CD4-positive, alpha-beta T cell treated with Interleukin-17A for 1 hour (primary cell): ENCODE measurements at regions not wholly inside any gene's neighbourhood (a gene's known extent, or its start where the extent isn't known, plus 50 kb on each side); places are given as distances from the start of the nearest gene placed in this dataset.
"Not testable (repeated sequence)": the region's sequence is repeated elsewhere in the genome, so short reads cannot be mapped to it uniquely, and the experiment has no call there.

Experiments
- DNase-seq: peaks from one replicate; pipeline ENCODE4 v3.0.0-alpha.2; 2020

- DNase-seq, result not testable (repeated sequence)
Measured at GRCh38 chr21:6428498-6429092, 4092.8 kb upstream of the TPTE start.

DNA sequence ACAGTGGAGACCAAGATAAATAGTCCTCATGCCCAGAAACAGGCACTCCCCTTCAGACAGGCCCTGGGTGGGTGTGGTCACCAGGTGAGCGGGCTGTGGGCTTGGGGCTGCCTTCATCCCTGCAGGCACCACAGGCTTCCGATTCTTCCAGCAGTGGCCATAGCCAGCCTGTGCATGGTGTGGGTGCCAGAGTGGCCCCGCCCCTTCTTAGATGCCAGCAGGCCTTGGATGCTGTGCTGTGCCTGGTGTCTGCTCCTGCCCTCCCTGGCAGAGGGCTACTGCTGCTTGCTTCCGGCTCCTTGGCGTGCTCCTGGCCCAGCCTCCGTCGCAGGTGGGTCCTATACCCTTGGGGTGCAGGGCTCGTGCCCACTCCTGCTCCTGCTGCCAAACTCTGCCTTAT lies 4091.5 kb upstream of the TPTE start:
- not testable (repeated sequence) for DNase-seq

DNA sequence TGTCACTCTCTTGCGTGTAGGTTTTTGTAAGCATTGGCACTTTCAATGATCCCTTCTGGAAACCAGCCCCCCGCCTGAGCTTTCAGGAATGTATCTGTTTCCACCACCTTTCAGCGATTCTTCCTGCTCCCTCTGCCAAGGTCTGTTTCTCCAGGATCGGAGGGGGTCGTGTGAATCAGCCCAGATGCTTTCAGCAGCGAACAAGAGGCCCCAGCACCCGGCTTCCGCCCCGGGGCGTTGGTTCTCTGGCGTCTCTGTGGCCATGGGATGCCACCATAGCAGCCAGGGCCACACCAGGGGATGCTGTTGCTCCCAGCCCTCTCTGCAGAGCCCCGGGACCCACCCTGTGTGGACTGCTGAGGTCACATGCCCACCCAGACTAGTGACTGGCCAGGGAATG lies 4088.2 kb upstream of the TPTE start:
- not testable (repeated sequence) for DNase-seq

DNA sequence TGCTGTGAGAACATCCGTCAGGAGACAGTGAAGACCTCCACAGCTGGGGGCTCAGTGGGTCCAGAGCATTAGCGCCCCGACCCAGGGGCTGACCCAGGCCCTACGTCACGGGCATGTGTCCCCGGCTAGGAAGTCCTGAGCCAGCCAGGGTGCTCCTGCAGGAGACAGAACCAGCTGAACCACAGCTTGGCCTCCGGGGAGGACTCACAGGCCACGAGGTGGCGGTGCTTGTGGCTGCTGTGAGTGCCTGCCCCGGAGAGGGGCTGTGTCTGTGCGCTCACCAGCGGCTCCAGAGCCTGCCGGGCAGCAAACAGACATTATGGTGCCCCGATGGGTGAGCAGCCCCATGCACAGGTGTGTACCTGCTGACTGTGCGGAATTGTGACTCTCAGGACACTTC lies 4085.2 kb upstream of the TPTE start:
- DNase-seq, result not testable (repeated sequence)

- not testable (repeated sequence) for DNase-seq
Measured at GRCh38 chr21:6436971-6437833, 4084.2 kb upstream of the TPTE start.

DNA sequence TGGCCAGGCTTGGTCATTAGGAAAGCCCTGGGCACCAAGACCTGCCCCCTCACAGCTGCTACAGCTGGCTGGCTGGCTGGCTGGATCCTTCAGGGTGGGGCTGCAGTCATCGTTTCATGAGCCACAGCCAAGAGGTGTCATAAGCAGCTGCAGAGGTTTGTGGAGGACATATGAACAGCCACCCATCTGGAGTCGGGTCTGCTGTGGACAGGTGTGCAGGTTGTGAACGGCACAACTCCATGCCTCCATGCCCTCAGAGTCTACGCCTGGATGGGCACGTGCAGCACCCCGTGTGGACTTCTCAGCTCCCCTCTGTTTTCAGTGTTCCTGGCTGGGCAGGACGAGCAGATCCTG lies 4083.6 kb upstream of the TPTE start:
- DNase-seq, result not testable (repeated sequence)

DNA sequence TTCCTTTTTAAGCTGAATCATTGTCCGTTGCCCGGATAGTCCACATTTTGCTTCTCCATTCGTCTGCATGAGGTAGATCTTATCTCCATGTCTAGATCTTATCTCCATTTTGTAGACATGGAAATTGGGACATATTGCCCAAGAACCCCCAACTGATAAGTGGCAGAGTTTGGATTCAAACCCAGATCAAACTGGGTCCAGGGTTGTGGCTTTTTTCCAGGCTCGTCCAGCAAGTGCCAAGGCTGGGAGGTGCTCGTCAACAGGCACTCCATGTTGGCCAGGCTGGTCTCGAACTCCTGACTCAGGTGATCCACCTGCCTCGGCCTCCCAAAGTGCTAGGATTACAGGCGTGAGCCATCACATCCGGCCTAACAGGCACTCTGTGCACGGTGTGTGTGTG lies 4082.3 kb upstream of the TPTE start:
- not testable (repeated sequence) for DNase-seq

GRCh38 chr21:6454648-6455340 lies 4066.6 kb upstream of the TPTE start:
- not testable (repeated sequence) for DNase-seq

DNA sequence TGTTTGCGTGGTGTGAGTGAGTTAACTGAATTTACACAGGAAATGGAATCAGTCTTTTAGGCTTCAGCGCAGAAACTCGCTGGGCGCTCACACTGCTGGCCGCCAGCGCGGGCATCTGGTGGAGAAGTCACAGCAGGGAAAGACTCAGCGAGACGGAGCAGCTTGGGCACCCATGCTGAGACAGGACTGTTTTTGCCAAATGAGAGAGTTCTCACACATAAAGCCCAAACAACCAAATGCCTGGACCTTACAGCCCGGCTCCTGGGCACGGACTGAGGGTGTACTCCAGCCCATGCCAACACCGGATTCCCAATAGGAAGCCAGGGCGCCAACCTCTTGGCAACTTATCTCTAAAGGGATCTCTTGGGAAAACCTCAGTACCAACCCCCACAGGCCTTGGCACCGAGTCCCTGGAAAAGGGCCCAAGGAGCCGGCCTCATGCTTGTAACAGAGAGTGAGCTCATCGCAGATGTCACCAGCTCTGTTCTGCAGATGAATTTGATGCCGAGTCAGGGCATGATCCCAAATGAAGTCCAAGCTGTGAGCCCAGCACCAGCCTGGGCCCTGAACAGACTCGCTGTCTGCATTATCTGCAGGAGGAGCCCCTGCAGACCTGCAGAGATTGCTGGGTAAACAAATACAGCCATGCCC lies 4065.2 kb upstream of the TPTE start:
- DNase-seq, result not testable (repeated sequence)

GRCh38 chr21:6459761-6460160 lies 4061.6 kb upstream of the TPTE start:
- DNase-seq, result not testable (repeated sequence)

- not testable (repeated sequence) for DNase-seq
Measured at GRCh38 chr21:6461358-6461757, 4060.0 kb upstream of the TPTE start.

GRCh38 chr21:6464419-6464818 lies 4057.0 kb upstream of the TPTE start:
- not testable (repeated sequence) for DNase-seq

DNA sequence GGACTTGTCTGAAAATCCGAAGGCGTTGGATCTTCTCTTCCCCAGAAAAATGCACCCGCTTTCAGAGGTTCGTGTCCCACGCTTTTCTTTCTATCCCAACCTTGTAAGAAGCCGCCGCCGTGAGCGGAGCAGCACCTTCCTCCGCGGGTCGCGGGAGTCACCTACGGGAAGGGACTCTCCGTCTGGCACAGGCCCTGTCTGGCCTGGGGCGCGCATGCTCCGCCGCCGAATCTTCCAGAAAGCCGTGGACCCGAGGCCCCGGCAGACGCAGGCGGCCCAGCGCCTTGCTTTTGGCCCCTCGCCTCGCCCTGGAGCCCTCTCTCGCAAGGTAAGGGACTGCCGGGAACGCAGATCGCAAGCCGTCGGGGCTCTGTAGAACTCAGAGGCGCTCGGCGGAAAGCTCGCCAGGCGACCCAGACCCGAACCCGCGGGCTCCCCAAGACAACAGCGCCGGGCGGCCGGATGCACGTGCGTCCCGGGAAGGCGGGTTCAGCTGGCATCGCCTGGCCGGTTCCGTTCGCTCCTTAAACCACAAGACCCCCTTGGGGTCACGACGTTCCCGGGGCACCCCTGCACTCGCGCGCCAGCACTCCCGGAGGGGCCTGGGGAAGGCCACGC lies 4055.2 kb upstream of the TPTE start:
- DNase-seq, result not testable (repeated sequence)

DNA sequence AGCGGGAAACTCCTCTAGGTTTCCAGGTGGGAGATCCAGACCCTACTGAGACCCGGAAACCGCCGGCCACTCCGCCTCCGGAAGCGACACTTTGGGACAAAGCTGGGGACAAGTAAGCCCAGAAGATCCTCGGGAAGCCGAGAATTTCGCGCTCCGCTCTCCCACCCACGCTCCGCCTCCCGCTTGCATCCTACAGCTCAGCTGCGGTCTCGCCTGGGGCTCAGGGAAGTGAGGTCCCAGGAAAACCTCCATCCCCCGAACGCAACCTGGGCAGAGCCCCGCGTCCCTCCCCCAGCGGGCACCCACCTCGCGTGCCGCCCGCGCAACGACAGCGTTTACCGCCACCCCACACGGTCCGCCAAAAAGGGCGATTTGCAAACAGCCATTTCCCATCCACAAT lies 4054.7 kb upstream of the TPTE start:
- not testable (repeated sequence) for DNase-seq

DNA sequence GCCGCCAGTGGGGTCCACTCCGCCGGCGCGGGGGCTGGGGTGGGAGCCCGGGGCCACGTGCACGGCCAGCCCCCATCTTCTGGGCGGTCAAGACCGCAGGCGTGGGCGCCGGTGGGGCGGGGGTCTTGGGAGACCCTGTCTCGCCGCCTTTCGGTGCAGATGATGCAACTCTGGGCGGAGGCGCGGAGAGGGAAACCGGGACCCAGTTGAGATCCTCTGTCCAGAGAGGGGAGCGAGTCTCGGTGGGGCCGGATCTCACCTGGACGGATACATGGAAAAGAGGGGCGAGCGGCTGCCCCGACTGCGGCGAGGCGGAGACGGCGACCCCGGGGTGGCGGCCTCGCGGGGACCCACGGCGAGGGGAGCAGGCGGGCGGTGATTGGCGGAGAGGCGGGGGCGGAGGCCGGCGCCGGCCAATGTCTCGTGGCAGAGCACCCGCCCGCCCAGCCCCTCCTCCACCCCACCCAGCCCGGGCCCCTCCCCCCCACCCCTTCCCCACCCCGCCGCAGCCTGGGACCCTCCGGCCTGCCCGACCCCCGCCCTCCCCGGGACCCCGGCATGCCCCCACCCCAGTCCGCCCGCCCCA lies 4054.1 kb upstream of the TPTE start:
- DNase-seq, result not testable (repeated sequence)

GRCh38 chr21:6467907-6468306 lies 4053.5 kb upstream of the TPTE start:
- not testable (repeated sequence) for DNase-seq

- not testable (repeated sequence) for DNase-seq
Measured at GRCh38 chr21:6468331-6468860, 4053.0 kb upstream of the TPTE start.

GRCh38 chr21:6474250-6474968 lies 4047.0 kb upstream of the TPTE start:
- DNase-seq, result not testable (repeated sequence)

- not testable (repeated sequence) for DNase-seq
Measured at GRCh38 chr21:6481116-6481515, 4040.3 kb upstream of the TPTE start.

DNA sequence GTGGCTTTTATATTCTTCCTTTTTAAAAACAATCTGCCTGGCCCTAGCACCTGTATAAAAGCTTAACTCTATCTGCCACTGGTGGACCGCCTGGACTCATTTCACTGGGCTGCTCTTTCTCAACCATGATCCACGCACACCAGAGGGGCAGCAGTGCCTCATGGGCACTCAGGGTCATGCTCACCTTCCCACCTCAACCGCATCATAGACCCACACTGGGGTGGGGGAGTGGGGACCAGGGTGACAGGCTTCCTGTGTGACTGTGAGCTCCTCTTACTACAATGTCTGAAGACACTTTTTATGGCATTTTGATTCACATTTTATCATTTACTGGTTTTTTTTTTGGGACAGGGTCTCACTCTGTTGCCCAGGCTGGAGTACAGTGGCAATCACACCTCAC lies 4038.8 kb upstream of the TPTE start:
- DNase-seq, result not testable (repeated sequence)

DNA sequence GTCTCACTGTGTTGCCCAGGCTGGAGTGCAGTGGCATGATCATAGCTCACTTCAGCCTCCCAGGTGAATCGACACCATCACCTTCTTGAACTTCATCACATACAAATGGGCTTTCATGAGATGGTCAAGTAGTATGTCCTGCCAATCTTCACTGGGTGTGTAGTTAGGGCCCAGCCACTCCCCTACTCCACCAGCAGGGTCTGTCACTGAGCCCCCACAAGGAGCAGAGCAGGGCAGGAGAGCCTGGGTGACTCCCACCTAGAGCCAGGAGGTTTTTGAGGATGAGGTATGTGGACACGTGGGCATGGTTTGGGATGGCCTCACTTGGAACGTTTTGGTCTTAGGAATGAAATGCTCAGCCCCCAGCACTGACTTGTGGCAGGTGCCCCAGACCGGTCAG lies 4037.7 kb upstream of the TPTE start:
- DNase-seq, result not testable (repeated sequence)
